ENCODE measurements at regions not wholly inside any gene's neighbourhood (a gene's known extent, or its start where the extent isn't known, plus 50 kb on each side); places are given as distances from the start of the nearest gene placed in this dataset.

GRCh38 chr10:123351715-123352114 is 197.5 kb downstream of the BUB3 start:
- Histone ChIP-seq H3K27me3 (no peaks in the 10 kb centered on the region), H3K27ac (no peak overlapping the region), H3K9me3 (no peaks in the 10 kb centered on the region), H3K4me3 (no peak overlapping the region), H3K4me1 (no peaks in the 10 kb centered on the region), H3K36me3 (no peaks in the 10 kb centered on the region)
- DNase-seq, result no peak
- intact Hi-C loops (cut with DNase I; ENCODE audit: low total_unique reads), result no loop called here
- no peak for TF ChIP-seq CTCF (IDR thresholded peaks at IDR 0.05)

- no peaks in the 10 kb centered on the region for H3K36me3 ChIP-seq
- no peak overlapping the region for H3K4me3 ChIP-seq
- H3K9me3 ChIP-seq, result no peaks in the 10 kb centered on the region
- no peak for TF ChIP-seq CTCF (IDR thresholded peaks at IDR 0.05)
- no peak overlapping the region for H3K27ac ChIP-seq
- no peak for DNase-seq
- H3K27me3 ChIP-seq, result peaks cover 0 to 5% of the 10 kb centered on the region in 2 donors
- intact Hi-C loops (cut with DNase I; ENCODE audit: low total_unique reads), result no loop called here
- no peaks in the 10 kb centered on the region for H3K4me1 ChIP-seq
Measured at GRCh38 chr10:123354521-123354920, 200.3 kb downstream of the BUB3 start.

GRCh38 chr10:123355748-123356481 is 201.7 kb downstream of the BUB3 start:
- intact Hi-C loops (cut with DNase I; ENCODE audit: low total_unique reads), result no loop called here
- Histone ChIP-seq H3K27me3 (peaks cover 0 to 5% of the 10 kb centered on the region in 2 donors), H3K36me3 (no peaks in the 10 kb centered on the region), H3K4me1 (no peaks in the 10 kb centered on the region), H3K4me3 (no peak overlapping the region), H3K9me3 (no peaks in the 10 kb centered on the region), H3K27ac (no peak overlapping the region)
- no peak for DNase-seq
- TF ChIP-seq CTCF (IDR thresholded peaks at IDR 0.05), result no peak

- no peak for DNase-seq
- Histone ChIP-seq H3K27me3 (peaks cover 0 to 5% of the 10 kb centered on the region in 2 donors), H3K36me3 (no peaks in the 10 kb centered on the region), H3K4me3 (no peak overlapping the region), H3K9me3 (no peaks in the 10 kb centered on the region), H3K27ac (no peak overlapping the region), H3K4me1 (no peaks in the 10 kb centered on the region)
- intact Hi-C loops (cut with DNase I; ENCODE audit: low total_unique reads), result no loop called here
- no peak for TF ChIP-seq CTCF (IDR thresholded peaks at IDR 0.05)
Measured at GRCh38 chr10:123356799-123357198, 202.6 kb downstream of the BUB3 start.

- Histone ChIP-seq H3K27me3 (peaks cover 0 to 5% of the 10 kb centered on the region in 2 donors), H3K4me3 (no peak overlapping the region), H3K4me1 (no peaks in the 10 kb centered on the region), H3K27ac (no peak overlapping the region), H3K36me3 (no peaks in the 10 kb centered on the region), H3K9me3 (no peaks in the 10 kb centered on the region)
- intact Hi-C loops (cut with DNase I; ENCODE audit: low total_unique reads), result no loop called here
- no peak for TF ChIP-seq CTCF (IDR thresholded peaks at IDR 0.05)
- DNase-seq, result no peak
Measured at GRCh38 chr10:123357421-123357930, 203.3 kb downstream of the BUB3 start.

Measured in tibial artery (tissue), 4 donors.